Caco-2 (cell line): ENCODE measurements at regions not wholly inside any gene's neighbourhood (a gene's known extent, or its start where the extent isn't known, plus 50 kb on each side); places are given as distances from the start of the nearest gene placed in this dataset.
"Not testable (repeated sequence)": the region's sequence is repeated elsewhere in the genome, so short reads cannot be mapped to it uniquely, and the experiment has no call there.

Experiments used
- BruUV-seq: library from RNA; stranded (reverse); fragments of 400-500 nt; replicated peaks from 2 replicates; lab custom pipeline; 2021; lab: Mats Ljungman, UMichigan
- CTCF ChIA-PET: fragments of 300-600 bp; sonication (Branson Sonifier 250); formaldehyde crosslinking; loops from one replicate; lab custom pipeline; 2022; ENCODE audit warnings: antibody characterized with exemption; lab: Charles Lee
- POLR2A ChIA-PET: fragments of 300-600 bp; sonication (Branson Sonifier 250); formaldehyde crosslinking; loops from one replicate; lab custom pipeline; 2022; ENCODE audit warnings: antibody characterized with exemption; lab: Charles Lee
- DNase-seq, 2 experiments: peaks; one replicate each; pipeline versions ENCODE4 v3.0.0 to v3.0.0-alpha.2; 2020 to 2022
- H3K27me3 ChIP-seq: replicated peaks from 2 replicates; pipeline ENCODE4 v1.6.0; 2011; ENCODE audit warnings: low read length; ENCODE audit not compliant: control insufficient read depth, insufficient read depth
- H3K36me3 ChIP-seq: 2 replicates; pipeline ENCODE4 v1.5.1; 2011; ENCODE audit warnings: low read length; ENCODE audit not compliant: control insufficient read depth, insufficient read depth
- H3K4me1 ChIP-seq: fragments of 250-450 bp; sonication (Bioruptor Pico); 2 replicates; pipeline ENCODE4 v1.5.1; 2020; ENCODE audit warnings: mild to moderate bottlenecking
- H3K4me3 ChIP-seq: 2 replicates; pipeline ENCODE4 v1.5.1; 2011; ENCODE audit warnings: low read depth, mild to moderate bottlenecking, control low read depth, low read length
- H3K9me3 ChIP-seq: fragments of 250-450 bp; sonication (Bioruptor Pico); 2 replicates; pipeline ENCODE4 v1.5.1; 2020; ENCODE audit warnings: mild to moderate bottlenecking, moderate library complexity
- H3K27ac Mint-ChIP-seq: one replicate; pipeline ENCODE4 v1.8.0; 2022; ENCODE audit warnings: mixed read lengths; ENCODE audit not compliant: unreplicated experiment
- H3K27me3 Mint-ChIP-seq: one replicate; pipeline ENCODE4 v1.8.0; 2022; ENCODE audit warnings: mixed read lengths; ENCODE audit not compliant: insufficient read depth, unreplicated experiment
- H3K36me3 Mint-ChIP-seq: one replicate; pipeline ENCODE4 v1.8.0; 2022; ENCODE audit warnings: mild to moderate bottlenecking, mixed read lengths; ENCODE audit not compliant: insufficient read depth, unreplicated experiment
- H3K4me1 Mint-ChIP-seq: one replicate; pipeline ENCODE4 v1.8.0; 2022; ENCODE audit warnings: low read depth, mixed read lengths; ENCODE audit not compliant: unreplicated experiment
- H3K4me3 Mint-ChIP-seq: one replicate; pipeline ENCODE4 v1.8.0; 2022; ENCODE audit warnings: mild to moderate bottlenecking, moderate library complexity, mixed read lengths; ENCODE audit not compliant: unreplicated experiment
- H3K9me3 Mint-ChIP-seq: one replicate; pipeline ENCODE4 v1.8.0; 2022; ENCODE audit warnings: mixed read lengths; ENCODE audit not compliant: unreplicated experiment
- CTCF ChIP-seq, 2 experiments: fragments of 200-600 bp in 1 of 2; IDR thresholded peaks; 1 replicate in 1 of 2; 2 replicates in 1 of 2; pipeline versions ENCODE4 v1.5.1 to v1.8.0; 2011 to 2022; ENCODE audit warnings: antibody characterized with exemption in 1 of 2, control low read depth in 1 of 2, inconsistent platforms in 1 of 2, low read depth in 1 of 2, low read length in 1 of 2, mild to moderate bottlenecking in 1 of 2, moderate library complexity in 1 of 2; ENCODE audit not compliant: insufficient read depth in 1 of 2, severe bottlenecking in 1 of 2, unreplicated experiment in 1 of 2
- intact Hi-C: fragments of 100-400 bp; cut with micrococcal nuclease; formaldehyde crosslinking; loops from one replicate; pipeline ENCODE4 v1.10.0; 2022; ENCODE audit not compliant: unreplicated experiment

DNA sequence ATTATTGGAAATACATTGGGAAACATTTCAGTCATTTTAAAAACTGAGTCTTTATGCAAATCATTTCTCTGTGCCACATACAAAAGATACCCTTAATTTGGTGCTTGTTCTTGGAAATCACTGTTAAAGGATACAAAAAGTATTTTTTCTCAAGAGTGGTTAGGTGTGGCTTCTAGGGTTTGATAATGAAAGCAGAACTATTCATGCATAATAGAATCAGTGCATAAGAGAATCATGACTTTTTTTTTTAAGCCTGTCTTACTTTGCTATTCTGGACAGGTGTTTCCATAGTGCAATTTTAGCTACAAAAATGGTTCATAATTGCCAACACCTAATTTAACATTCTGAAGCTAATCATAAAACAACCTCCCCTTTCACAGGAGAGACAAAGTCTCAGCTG is 233.0 kb upstream of the NRIP1 start:
- Histone ChIP-seq H3K4me1 (peaks cover 19% of the 10 kb centered on the region), H3K4me3 (no peak overlapping the region), H3K9me3 (peaks cover 6% of the 10 kb centered on the region; the same call in 1 of the 2 replicates), H3K27me3 (no peaks in the 10 kb centered on the region), H3K36me3 (no peaks in the 10 kb centered on the region)
- BruUV-seq, result no TSS peak
- POLR2A ChIA-PET, result no interaction called here
- Mint-ChIP-seq H3K27ac (no peak overlapping the region), H3K36me3 (no peaks in the 10 kb centered on the region), H3K4me1 (peaks cover 10% of the 10 kb centered on the region), H3K9me3 (no peaks in the 10 kb centered on the region), H3K4me3 (no peak overlapping the region), H3K27me3 (no peaks in the 10 kb centered on the region)
- CTCF ChIA-PET, result no interaction called here
- no peak for TF ChIP-seq CTCF (IDR thresholded peaks at IDR 0.05; ENCODE audit: insufficient read depth in 1 of 2, low read depth in 1 of 2, low read length in 1 of 2, severe bottlenecking in 1 of 2, unreplicated experiment in 1 of 2)
- DNase-seq, result no peak
- intact Hi-C loops, result no loop called here

DNA sequence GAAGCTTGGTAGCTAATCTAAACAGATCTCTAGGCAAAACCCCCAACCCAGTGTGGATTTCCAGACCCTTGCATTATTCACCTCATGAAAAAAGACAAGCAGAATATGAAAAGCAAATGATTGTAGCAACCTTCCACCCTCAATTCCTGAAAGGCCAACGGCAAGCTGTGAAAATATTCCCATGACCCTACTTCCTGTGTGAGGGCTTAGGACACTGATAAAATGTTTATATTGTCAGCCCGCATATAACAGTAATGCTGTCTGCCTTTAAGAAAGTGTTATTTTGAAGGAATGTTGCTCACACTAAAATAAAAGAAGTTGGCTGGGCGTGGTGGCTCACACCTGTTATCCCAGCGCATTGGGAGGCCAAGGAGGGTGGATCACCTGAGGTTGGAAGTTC is 233.5 kb upstream of the NRIP1 start:
- Mint-ChIP-seq H3K4me1 (peaks cover 5% of the 10 kb centered on the region), H3K27ac (no peak overlapping the region), H3K9me3 (no peaks in the 10 kb centered on the region), H3K27me3 (no peaks in the 10 kb centered on the region), H3K36me3 (no peaks in the 10 kb centered on the region), H3K4me3 (no peak overlapping the region)
- no peaks in the 10 kb centered on the region for H3K27me3 ChIP-seq
- no peak for DNase-seq
- peaks cover 14% of the 10 kb centered on the region for H3K4me1 ChIP-seq
- no TSS peak for BruUV-seq
- TF ChIP-seq CTCF (IDR thresholded peaks at IDR 0.05; ENCODE audit: insufficient read depth in 1 of 2, low read depth in 1 of 2, low read length in 1 of 2, severe bottlenecking in 1 of 2, unreplicated experiment in 1 of 2), result no peak
- intact Hi-C loops, result no loop called here
- POLR2A ChIA-PET, result no interaction called here
- H3K4me3 ChIP-seq, result no peak overlapping the region
- H3K9me3 ChIP-seq, result peaks cover 6% of the 10 kb centered on the region; the same call in 1 of the 2 replicates
- no peaks in the 10 kb centered on the region for H3K36me3 ChIP-seq
- CTCF ChIA-PET, result no interaction called here

GRCh38 chr21:15298755-15299154 is 234.0 kb upstream of the NRIP1 start:
- H3K4me3 Mint-ChIP-seq, BruUV-seq, intact Hi-C loops, H3K9me3 ChIP-seq, H3K36me3 Mint-ChIP-seq, H3K4me1 ChIP-seq, H3K4me3 ChIP-seq, POLR2A ChIA-PET, H3K27me3 Mint-ChIP-seq, H3K9me3 Mint-ChIP-seq, H3K4me1 Mint-ChIP-seq, CTCF ChIA-PET, H3K27me3 ChIP-seq, DNase-seq, H3K27ac Mint-ChIP-seq, H3K36me3 ChIP-seq: not testable (repeated sequence)

DNA sequence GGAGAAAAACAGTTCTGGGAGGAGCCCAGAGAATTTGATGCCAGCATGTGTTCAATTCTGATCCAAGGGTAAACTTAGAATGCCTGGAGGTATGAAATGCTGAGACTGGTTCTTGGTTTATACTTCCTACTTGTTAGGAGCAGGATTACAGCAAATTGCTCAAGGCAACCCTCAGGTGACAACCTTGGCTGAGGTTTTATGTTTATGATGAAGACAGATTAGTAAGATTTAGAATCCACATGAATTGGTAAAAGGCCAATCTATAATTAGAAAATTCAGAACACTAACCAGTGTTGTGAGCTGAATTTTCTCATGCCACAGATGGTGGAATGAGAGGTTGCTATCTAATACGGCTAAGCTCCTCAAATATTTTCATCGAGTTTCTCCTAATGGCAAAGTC is 235.3 kb upstream of the NRIP1 start:
- peaks cover 6% of the 10 kb centered on the region; the same call in 1 of the 2 replicates for H3K9me3 ChIP-seq
- ChIA-PET CTCF (no interaction called here), POLR2A (no interaction called here)
- H3K4me1 ChIP-seq, result no peaks in the 10 kb centered on the region
- Mint-ChIP-seq H3K27ac (no peak overlapping the region), H3K4me3 (no peak overlapping the region), H3K9me3 (no peaks in the 10 kb centered on the region), H3K4me1 (no peaks in the 10 kb centered on the region), H3K36me3 (no peaks in the 10 kb centered on the region), H3K27me3 (no peaks in the 10 kb centered on the region)
- H3K27me3 ChIP-seq, result no peaks in the 10 kb centered on the region
- no peaks in the 10 kb centered on the region for H3K36me3 ChIP-seq
- BruUV-seq, result no TSS peak
- no peak for DNase-seq
- no peak for TF ChIP-seq CTCF (IDR thresholded peaks at IDR 0.05; ENCODE audit: insufficient read depth in 1 of 2, low read depth in 1 of 2, low read length in 1 of 2, severe bottlenecking in 1 of 2, unreplicated experiment in 1 of 2)
- no peak overlapping the region for H3K4me3 ChIP-seq
- intact Hi-C loops, result no loop called here
